A549 (cell line): ENCODE measurements at regions not wholly inside any gene's neighbourhood (a gene's known extent, or its start where the extent isn't known, plus 50 kb on each side); places are given as distances from the start of the nearest gene placed in this dataset.

Experiments used
- EP300 ChIP-seq, 2 experiments: fragments of >200 bp; sonication (Bioruptor Twin); formaldehyde crosslinking; IDR thresholded peaks; 2 replicates in 1 of 2; 3 replicates in 1 of 2; pipeline ENCODE4 v1.6.1; 2016 to 2017
- JUNB ChIP-seq: fragments of >200 bp; sonication (Bioruptor Twin); formaldehyde crosslinking; IDR thresholded peaks from 2 replicates; pipeline ENCODE4 v1.6.1; 2016
- KDM1A ChIP-seq: fragments of 200-600 bp; sonication (generic); IDR thresholded peaks from 2 replicates; pipeline ENCODE4 v1.6.1; 2016; ENCODE audit warnings: low read depth, mild to moderate bottlenecking
- MAZ ChIP-seq: fragments of 150-350 bp; IDR thresholded peaks from 2 replicates; pipeline ENCODE4 v1.6.1; 2014; ENCODE audit warnings: antibody characterized with exemption, low read depth, low read length, borderline replicate concordance
- MYC ChIP-seq: IDR thresholded peaks from 2 replicates; pipeline ENCODE4 v1.6.1; 2012; ENCODE audit warnings: mild to moderate bottlenecking, inconsistent platforms, low read length, improper control_type of control experiment, borderline replicate concordance
- POLR2A ChIP-seq: IDR thresholded peaks from 2 replicates; pipeline ENCODE4 v1.6.1; 2012; ENCODE audit warnings: mild to moderate bottlenecking, low read length
- POLR2AphosphoS2 ChIP-seq: conservative IDR thresholded peaks from 2 replicates; pipeline ENCODE4 v1.6.1; 2012; ENCODE audit warnings: low read length, improper control_type of control experiment, inconsistent platforms
- TF ChIP-seq, protein P1 (sequence below): fragments of >200 bp; sonication (Bioruptor Twin); formaldehyde crosslinking; IDR thresholded peaks from 3 replicates; pipeline ENCODE4 v1.5.1; 2016
- TF ChIP-seq, protein P2 (sequence below): fragments of 450-650 bp; IDR thresholded peaks from 2 replicates; pipeline ENCODE4 v1.6.1; 2014; ENCODE audit warnings: antibody characterized with exemption
- TF ChIP-seq, protein P3 (sequence below): IDR thresholded peaks from 2 replicates; pipeline ENCODE4 v1.6.1; 2012
- TF ChIP-seq, protein P4 (sequence below): IDR thresholded peaks from 2 replicates; pipeline ENCODE4 v1.6.1; 2012
- TF ChIP-seq, protein P5 (sequence below): fragments of 250-450 bp; sonication (Bioruptor Pico); IDR thresholded peaks from 2 replicates; pipeline ENCODE4 v1.5.0; 2020; ENCODE audit warnings: low read depth, mild to moderate bottlenecking, moderate library complexity
- TF ChIP-seq, protein P6 (sequence below): fragments of 150-350 bp; IDR thresholded peaks from 2 replicates; pipeline ENCODE4 v1.6.1; 2014; ENCODE audit warnings: low read depth, mild to moderate bottlenecking, low read length

DNA sequence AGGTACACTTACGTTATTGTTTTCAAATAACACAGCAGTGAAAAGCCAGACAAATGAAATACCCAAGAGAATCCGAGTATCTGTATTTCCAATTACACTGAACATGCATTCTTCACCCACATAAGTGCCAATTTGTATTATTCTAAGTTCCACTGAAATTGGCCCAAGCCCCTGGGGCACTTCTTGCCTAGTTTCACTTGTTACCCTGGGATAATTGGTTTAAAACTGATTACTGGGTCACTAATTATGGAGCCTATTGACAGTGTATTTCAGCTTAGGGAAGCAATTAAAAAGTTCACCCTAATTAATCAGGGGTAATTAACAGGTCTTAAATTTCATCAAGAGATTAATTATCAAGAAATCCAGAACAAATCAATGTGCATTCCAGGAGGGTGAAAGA lies 60.5 kb upstream of the HS3ST2 start:
- TF ChIP-seq POLR2A (no peak), KDM1A (no peak), JUNB (no peak), MYC (no peak), MAZ (no peak), EP300 (IDR thresholded peaks at IDR 0.05) (no peak), POLR2AphosphoS2 (no peak)
- TF ChIP-seq, protein P1, sequence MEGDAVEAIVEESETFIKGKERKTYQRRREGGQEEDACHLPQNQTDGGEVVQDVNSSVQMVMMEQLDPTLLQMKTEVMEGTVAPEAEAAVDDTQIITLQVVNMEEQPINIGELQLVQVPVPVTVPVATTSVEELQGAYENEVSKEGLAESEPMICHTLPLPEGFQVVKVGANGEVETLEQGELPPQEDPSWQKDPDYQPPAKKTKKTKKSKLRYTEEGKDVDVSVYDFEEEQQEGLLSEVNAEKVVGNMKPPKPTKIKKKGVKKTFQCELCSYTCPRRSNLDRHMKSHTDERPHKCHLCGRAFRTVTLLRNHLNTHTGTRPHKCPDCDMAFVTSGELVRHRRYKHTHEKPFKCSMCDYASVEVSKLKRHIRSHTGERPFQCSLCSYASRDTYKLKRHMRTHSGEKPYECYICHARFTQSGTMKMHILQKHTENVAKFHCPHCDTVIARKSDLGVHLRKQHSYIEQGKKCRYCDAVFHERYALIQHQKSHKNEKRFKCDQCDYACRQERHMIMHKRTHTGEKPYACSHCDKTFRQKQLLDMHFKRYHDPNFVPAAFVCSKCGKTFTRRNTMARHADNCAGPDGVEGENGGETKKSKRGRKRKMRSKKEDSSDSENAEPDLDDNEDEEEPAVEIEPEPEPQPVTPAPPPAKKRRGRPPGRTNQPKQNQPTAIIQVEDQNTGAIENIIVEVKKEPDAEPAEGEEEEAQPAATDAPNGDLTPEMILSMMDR, result no peak
- TF ChIP-seq, protein P2, sequence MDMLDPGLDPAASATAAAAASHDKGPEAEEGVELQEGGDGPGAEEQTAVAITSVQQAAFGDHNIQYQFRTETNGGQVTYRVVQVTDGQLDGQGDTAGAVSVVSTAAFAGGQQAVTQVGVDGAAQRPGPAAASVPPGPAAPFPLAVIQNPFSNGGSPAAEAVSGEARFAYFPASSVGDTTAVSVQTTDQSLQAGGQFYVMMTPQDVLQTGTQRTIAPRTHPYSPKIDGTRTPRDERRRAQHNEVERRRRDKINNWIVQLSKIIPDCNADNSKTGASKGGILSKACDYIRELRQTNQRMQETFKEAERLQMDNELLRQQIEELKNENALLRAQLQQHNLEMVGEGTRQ, result no peak
- TF ChIP-seq, protein P3, sequence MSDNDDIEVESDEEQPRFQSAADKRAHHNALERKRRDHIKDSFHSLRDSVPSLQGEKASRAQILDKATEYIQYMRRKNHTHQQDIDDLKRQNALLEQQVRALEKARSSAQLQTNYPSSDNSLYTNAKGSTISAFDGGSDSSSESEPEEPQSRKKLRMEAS, result no peak
- TF ChIP-seq, protein P4, sequence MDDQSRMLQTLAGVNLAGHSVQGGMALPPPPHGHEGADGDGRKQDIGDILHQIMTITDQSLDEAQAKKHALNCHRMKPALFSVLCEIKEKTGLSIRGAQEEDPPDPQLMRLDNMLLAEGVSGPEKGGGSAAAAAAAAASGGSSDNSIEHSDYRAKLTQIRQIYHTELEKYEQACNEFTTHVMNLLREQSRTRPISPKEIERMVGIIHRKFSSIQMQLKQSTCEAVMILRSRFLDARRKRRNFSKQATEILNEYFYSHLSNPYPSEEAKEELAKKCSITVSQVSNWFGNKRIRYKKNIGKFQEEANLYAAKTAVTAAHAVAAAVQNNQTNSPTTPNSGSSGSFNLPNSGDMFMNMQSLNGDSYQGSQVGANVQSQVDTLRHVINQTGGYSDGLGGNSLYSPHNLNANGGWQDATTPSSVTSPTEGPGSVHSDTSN, result no peak
- TF ChIP-seq, protein P5, sequence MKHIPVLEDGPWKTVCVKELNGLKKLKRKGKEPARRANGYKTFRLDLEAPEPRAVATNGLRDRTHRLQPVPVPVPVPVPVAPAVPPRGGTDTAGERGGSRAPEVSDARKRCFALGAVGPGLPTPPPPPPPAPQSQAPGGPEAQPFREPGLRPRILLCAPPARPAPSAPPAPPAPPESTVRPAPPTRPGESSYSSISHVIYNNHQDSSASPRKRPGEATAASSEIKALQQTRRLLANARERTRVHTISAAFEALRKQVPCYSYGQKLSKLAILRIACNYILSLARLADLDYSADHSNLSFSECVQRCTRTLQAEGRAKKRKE, result no peak
- TF ChIP-seq, protein P6, sequence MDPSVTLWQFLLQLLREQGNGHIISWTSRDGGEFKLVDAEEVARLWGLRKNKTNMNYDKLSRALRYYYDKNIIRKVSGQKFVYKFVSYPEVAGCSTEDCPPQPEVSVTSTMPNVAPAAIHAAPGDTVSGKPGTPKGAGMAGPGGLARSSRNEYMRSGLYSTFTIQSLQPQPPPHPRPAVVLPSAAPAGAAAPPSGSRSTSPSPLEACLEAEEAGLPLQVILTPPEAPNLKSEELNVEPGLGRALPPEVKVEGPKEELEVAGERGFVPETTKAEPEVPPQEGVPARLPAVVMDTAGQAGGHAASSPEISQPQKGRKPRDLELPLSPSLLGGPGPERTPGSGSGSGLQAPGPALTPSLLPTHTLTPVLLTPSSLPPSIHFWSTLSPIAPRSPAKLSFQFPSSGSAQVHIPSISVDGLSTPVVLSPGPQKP, result no peak
